Kidney epithelial cell (primary cell): ENCODE measurements at regions not wholly inside any gene's neighbourhood (a gene's known extent, or its start where the extent isn't known, plus 50 kb on each side); places are given as distances from the start of the nearest gene placed in this dataset.

Experiments
- DNase-seq: peaks from one replicate; pipeline ENCODE4 v3.0.0-alpha.2; 2010; ENCODE audit warnings: low read depth
- H3K27me3 ChIP-seq: 2 replicates; pipeline ENCODE4 v1.6.0; 2011; ENCODE audit warnings: low read length; ENCODE audit not compliant: control insufficient read depth, insufficient read depth
- H3K36me3 ChIP-seq: 2 replicates; pipeline ENCODE4 v1.5.1; 2011; ENCODE audit warnings: low read length; ENCODE audit not compliant: control insufficient read depth, insufficient read depth
- H3K4me3 ChIP-seq: 2 replicates; pipeline ENCODE4 v1.5.1; 2011; ENCODE audit warnings: low read depth, mild to moderate bottlenecking, control low read depth, low read length
- TF ChIP-seq, protein P1 (sequence below): IDR thresholded peaks from 2 replicates; pipeline ENCODE4 v1.5.1; 2011; ENCODE audit warnings: mild to moderate bottlenecking, moderate library complexity, low read length, control low read depth, inconsistent platforms; ENCODE audit not compliant: insufficient read depth, poor library complexity, severe bottlenecking

DNA sequence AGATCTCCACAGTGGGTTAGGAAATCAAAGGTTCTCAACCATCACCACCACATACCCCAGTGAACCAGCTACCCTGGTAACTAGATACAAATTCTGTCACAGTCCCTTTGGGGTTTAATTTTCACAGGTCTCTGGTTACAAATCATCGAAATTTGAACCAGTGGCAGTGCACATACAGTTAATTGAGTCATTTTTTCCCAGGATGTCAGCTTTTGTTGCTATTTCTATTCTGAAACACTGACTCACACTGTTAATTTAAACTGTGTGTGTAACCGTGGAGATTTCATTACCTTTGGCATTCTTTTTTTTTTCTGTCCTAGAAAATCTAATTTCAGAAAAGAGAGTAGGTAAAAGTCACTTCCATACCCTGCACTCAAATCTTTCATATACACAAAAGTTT is 511.5 kb downstream of the TOX3 start:
- TF ChIP-seq, protein P1, sequence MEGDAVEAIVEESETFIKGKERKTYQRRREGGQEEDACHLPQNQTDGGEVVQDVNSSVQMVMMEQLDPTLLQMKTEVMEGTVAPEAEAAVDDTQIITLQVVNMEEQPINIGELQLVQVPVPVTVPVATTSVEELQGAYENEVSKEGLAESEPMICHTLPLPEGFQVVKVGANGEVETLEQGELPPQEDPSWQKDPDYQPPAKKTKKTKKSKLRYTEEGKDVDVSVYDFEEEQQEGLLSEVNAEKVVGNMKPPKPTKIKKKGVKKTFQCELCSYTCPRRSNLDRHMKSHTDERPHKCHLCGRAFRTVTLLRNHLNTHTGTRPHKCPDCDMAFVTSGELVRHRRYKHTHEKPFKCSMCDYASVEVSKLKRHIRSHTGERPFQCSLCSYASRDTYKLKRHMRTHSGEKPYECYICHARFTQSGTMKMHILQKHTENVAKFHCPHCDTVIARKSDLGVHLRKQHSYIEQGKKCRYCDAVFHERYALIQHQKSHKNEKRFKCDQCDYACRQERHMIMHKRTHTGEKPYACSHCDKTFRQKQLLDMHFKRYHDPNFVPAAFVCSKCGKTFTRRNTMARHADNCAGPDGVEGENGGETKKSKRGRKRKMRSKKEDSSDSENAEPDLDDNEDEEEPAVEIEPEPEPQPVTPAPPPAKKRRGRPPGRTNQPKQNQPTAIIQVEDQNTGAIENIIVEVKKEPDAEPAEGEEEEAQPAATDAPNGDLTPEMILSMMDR: no peak
- DNase-seq: peak; percentile 41
- H3K36me3 ChIP-seq: no peaks in the 10 kb centered on the region
- H3K4me3 ChIP-seq: no peak overlapping the region
- no peaks in the 10 kb centered on the region for H3K27me3 ChIP-seq

DNA sequence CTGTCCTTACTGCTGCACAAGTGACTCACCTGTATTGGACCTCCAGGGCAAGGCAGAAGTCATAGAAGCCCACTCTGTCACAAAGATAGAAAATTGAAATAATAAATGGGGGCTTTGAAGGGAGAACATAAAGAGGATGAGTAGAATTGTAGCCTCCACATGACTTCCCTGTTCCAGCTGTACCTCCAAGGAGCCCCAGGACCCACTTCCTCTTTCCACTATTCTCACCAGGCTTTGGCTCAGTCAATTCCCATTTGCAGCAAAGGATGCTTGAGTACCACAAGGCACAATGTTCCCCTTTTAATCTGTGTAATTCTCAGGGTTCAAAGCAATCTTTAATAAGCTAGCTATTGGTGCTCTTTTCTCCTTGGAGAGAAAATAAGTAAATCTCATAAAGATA is 512.1 kb downstream of the TOX3 start:
- Histone ChIP-seq H3K4me3 (no peak overlapping the region), H3K36me3 (no peaks in the 10 kb centered on the region), H3K27me3 (no peaks in the 10 kb centered on the region)
- DNase-seq: no peak
- TF ChIP-seq, protein P1: no peak

DNA sequence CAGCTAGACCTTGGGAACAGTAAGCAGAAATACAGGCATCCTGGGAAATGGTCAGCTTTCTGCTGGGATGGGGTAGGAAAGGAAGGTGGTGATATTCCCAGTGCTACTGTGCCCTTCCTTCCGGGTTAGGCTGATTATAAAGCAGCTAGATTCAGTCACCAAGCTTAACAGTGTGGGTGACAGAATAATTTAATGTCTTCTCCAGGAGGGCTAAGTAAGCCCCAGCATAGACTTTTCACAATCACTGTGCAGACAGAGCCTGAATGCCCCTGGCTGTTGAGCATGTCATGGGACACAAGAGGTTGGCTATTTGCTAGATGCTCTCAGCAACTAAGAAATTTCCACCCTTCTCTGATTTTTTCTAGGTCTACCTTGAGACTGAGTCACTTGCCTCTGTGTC is 513.0 kb downstream of the TOX3 start:
- TF ChIP-seq, protein P1: no peak

GRCh38 chr16:52022980-52023379 is 524.0 kb downstream of the TOX3 start:
- no peak for DNase-seq
- TF ChIP-seq, protein P1: no peak
- Histone ChIP-seq H3K36me3 (no peaks in the 10 kb centered on the region), H3K27me3 (no peaks in the 10 kb centered on the region), H3K4me3 (no peak overlapping the region)

More for the DNA sequence above, 513.0 kb downstream of the TOX3 start:
- no peak for DNase-seq
- no peak overlapping the region for H3K4me3 ChIP-seq
- H3K36me3 ChIP-seq: no peaks in the 10 kb centered on the region
- H3K27me3 ChIP-seq: no peaks in the 10 kb centered on the region

DNA sequence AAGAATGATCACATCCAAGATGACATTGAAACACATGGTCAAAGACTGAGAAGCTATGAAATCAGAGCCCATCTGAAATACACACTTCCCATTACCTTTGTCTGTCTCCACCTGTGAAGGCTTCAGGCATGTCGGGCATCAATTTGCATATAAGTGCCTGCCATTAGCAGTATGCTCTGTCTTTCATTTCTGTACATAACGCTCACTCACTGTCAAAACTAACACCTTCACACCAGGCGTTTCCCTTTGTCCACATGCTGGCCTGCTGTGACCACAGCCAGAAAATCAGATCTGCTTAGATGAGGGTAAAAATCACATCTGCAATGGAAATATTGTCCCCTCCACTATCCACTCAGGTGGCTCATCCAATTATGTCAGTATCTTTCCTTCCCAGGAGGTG is 524.8 kb downstream of the TOX3 start:
- no peak for DNase-seq
- TF ChIP-seq, protein P1: no peak
- Histone ChIP-seq H3K27me3 (no peaks in the 10 kb centered on the region), H3K36me3 (no peaks in the 10 kb centered on the region), H3K4me3 (no peak overlapping the region)

DNA sequence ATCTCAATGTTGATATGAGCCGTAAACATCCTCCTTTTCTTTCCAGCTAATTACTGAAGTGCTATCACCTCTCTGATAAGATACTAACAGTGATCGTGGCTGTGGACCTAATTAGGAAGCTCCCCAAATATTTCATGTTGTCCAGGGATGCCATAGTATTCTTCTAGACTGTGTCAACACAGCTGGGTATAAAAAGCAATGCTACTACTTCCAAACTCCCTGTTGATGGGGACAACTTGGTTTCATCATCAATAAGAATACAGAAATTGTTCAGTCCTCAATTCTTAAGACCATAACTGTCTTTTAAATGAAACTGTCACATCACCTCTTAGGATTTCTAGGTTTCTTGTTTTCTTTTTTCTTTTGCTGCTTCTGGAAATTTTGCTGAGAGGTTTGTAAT is 530.6 kb downstream of the TOX3 start:
- Histone ChIP-seq H3K27me3 (no peaks in the 10 kb centered on the region), H3K36me3 (no peaks in the 10 kb centered on the region), H3K4me3 (no peak overlapping the region)
- DNase-seq: no peak
- TF ChIP-seq, protein P1: no peak
